MCF 10A (cell line): ENCODE measurements at regions not wholly inside any gene's neighbourhood (a gene's known extent, or its start where the extent isn't known, plus 50 kb on each side); places are given as distances from the start of the nearest gene placed in this dataset.

Experiments used
- BruUV-seq: library from RNA; stranded (reverse); fragments of 400-500 nt; replicated peaks from 2 replicates; lab custom pipeline; 2021; lab: Mats Ljungman, UMichigan
- CTCF ChIA-PET: fragments of 300-600 bp; sonication (Branson Sonifier 250); formaldehyde crosslinking; extraction: SDS; loops from one replicate; lab custom pipeline; 2021; ENCODE audit warnings: antibody characterized with exemption, inconsistent platforms; lab: Yijun Ruan, JAX
- POLR2A ChIA-PET: fragments of 300-600, 350-650 bp; sonication (Branson Sonifier 250); formaldehyde crosslinking; extraction: SDS; loops from one replicate; lab custom pipeline; 2020; ENCODE audit warnings: antibody characterized with exemption, inconsistent platforms; lab: Yijun Ruan, JAX
- DNase-seq: peaks from one replicate; pipeline ENCODE4 v3.0.0-alpha.2; 2018; ENCODE audit not compliant: unreplicated experiment
- H3K27ac Mint-ChIP-seq: one replicate; pipeline ENCODE4 v1.8.0; 2022; ENCODE audit warnings: mild to moderate bottlenecking, low read depth, mixed read lengths; ENCODE audit not compliant: unreplicated experiment
- H3K27me3 Mint-ChIP-seq: one replicate; pipeline ENCODE4 v1.8.0; 2022; ENCODE audit warnings: mixed read lengths; ENCODE audit not compliant: insufficient read depth, unreplicated experiment
- H3K36me3 Mint-ChIP-seq: one replicate; pipeline ENCODE4 v1.8.0; 2022; ENCODE audit warnings: mild to moderate bottlenecking, moderate library complexity, mixed read lengths; ENCODE audit not compliant: insufficient read depth, unreplicated experiment
- H3K4me1 Mint-ChIP-seq: one replicate; pipeline ENCODE4 v1.8.0; 2022; ENCODE audit warnings: mixed read lengths; ENCODE audit not compliant: insufficient read depth, unreplicated experiment
- H3K4me3 Mint-ChIP-seq: one replicate; pipeline ENCODE4 v1.8.0; 2022; ENCODE audit warnings: mild to moderate bottlenecking, moderate library complexity, mixed read lengths; ENCODE audit not compliant: unreplicated experiment
- H3K9me3 Mint-ChIP-seq: one replicate; pipeline ENCODE4 v1.8.0; 2022; ENCODE audit warnings: mixed read lengths; ENCODE audit not compliant: unreplicated experiment
- CTCF ChIP-seq: fragments of 200-600 bp; IDR thresholded peaks from one replicate; pipeline ENCODE4 v1.8.0; 2022; ENCODE audit warnings: antibody characterized with exemption, mild to moderate bottlenecking; ENCODE audit not compliant: unreplicated experiment
- intact Hi-C: fragments of 100-400 bp; cut with micrococcal nuclease; formaldehyde crosslinking; loops from 2 replicates; pipeline ENCODE4 v1.14.1; 2022

- Mint-ChIP-seq H3K4me3 (no peak overlapping the region), H3K4me1 (no peaks in the 10 kb centered on the region), H3K9me3 (no peaks in the 10 kb centered on the region), H3K36me3 (no peaks in the 10 kb centered on the region), H3K27ac (no peak overlapping the region), H3K27me3 (no peaks in the 10 kb centered on the region)
- POLR2A ChIA-PET = no interaction called here
- intact Hi-C loops = loop anchor here (1.0 to 2.0 kb wide), 3 partner anchors 140 to 433 kb away; no protein-coding TSS in a partner anchor
- peak; percentile 1 for TF ChIP-seq CTCF
- no TSS peak for BruUV-seq
- CTCF ChIA-PET = interaction anchor here (0.6 to 1.2 kb wide), 3 partner anchors 27 to 126 kb away, joined by 4 read pairs; no protein-coding TSS in a partner anchor
- DNase-seq = no peak
Measured at GRCh38 chr5:77867914-77868313, 91.8 kb upstream of the TBCA start.

- TF ChIP-seq CTCF = peak; percentile 26
- Mint-ChIP-seq H3K4me1 (no peaks in the 10 kb centered on the region), H3K27ac (no peak overlapping the region), H3K4me3 (no peak overlapping the region), H3K36me3 (no peaks in the 10 kb centered on the region), H3K9me3 (no peaks in the 10 kb centered on the region), H3K27me3 (no peaks in the 10 kb centered on the region)
- ChIA-PET CTCF (interaction anchor here (1.2 kb wide), 1 partner anchor 117 kb away, joined by 4 read pairs; no protein-coding TSS in a partner anchor), POLR2A (no interaction called here)
- peak; percentile 27 for DNase-seq
- BruUV-seq = no TSS peak
- intact Hi-C loops = loop anchor here (1.0 to 2.0 kb wide), 3 partner anchors 141 to 434 kb away; no protein-coding TSS in a partner anchor
Measured at GRCh38 chr5:77867194-77867691, 91.1 kb upstream of the TBCA start.

- CTCF ChIA-PET = interaction anchor here (0.5 to 0.8 kb wide), 2 partner anchors 10 to 25 kb away, joined by 3 to 5 read pairs; no protein-coding TSS in a partner anchor
- H3K27me3 Mint-ChIP-seq = no peaks in the 10 kb centered on the region
Measured at GRCh38 chr5:77866198-77866597, 90.1 kb upstream of the TBCA start.

GRCh38 chr5:77864997-77865396 lies 88.9 kb upstream of the TBCA start:
- Mint-ChIP-seq H3K4me3 (no peak overlapping the region), H3K27me3 (no peaks in the 10 kb centered on the region), H3K27ac (no peak overlapping the region), H3K36me3 (no peaks in the 10 kb centered on the region), H3K9me3 (no peaks in the 10 kb centered on the region), H3K4me1 (no peaks in the 10 kb centered on the region)
- DNase-seq = no peak
- ChIA-PET CTCF (no interaction called here), POLR2A (no interaction called here)
- intact Hi-C loops = no loop called here
- no peak for TF ChIP-seq CTCF
- no TSS peak for BruUV-seq

More at GRCh38 chr5:77866198-77866597, 90.1 kb upstream of the TBCA start:
- POLR2A ChIA-PET = no interaction called here
- H3K4me3 Mint-ChIP-seq = no peak overlapping the region
- DNase-seq = no peak
- H3K9me3 Mint-ChIP-seq = no peaks in the 10 kb centered on the region
- BruUV-seq = no TSS peak
- no peaks in the 10 kb centered on the region for H3K4me1 Mint-ChIP-seq
- intact Hi-C loops = loop anchor here (2.0 kb wide), 1 partner anchor 435 kb away; no protein-coding TSS in a partner anchor
- TF ChIP-seq CTCF = no peak
- no peak overlapping the region for H3K27ac Mint-ChIP-seq
- no peaks in the 10 kb centered on the region for H3K36me3 Mint-ChIP-seq
